Chondrocyte (in vitro differentiated cells): ENCODE measurements at regions not wholly inside any gene's neighbourhood (a gene's known extent, or its start where the extent isn't known, plus 50 kb on each side); places are given as distances from the start of the nearest gene placed in this dataset.

Experiments used
- DNase-seq: peaks from one replicate; pipeline ENCODE4 v3.0.0; 2021; ENCODE audit warnings: mixed read lengths, low spot score
- H3K27ac Mint-ChIP-seq: one replicate; pipeline ENCODE4 v1.8.0; 2021; ENCODE audit warnings: mild to moderate bottlenecking, moderate library complexity, mixed read lengths; ENCODE audit not compliant: unreplicated experiment
- H3K27me3 Mint-ChIP-seq: 2 replicates; pipeline ENCODE4 v1.8.0; 2021; ENCODE audit warnings: low read depth, mixed read lengths
- H3K36me3 Mint-ChIP-seq: 2 replicates; pipeline ENCODE4 v1.8.0; 2021; ENCODE audit warnings: low read depth, mixed read lengths
- H3K4me1 Mint-ChIP-seq: 2 replicates; pipeline ENCODE4 v1.8.0; 2021; ENCODE audit warnings: low read depth, mild to moderate bottlenecking, mixed read lengths
- H3K4me3 Mint-ChIP-seq: one replicate; pipeline ENCODE4 v1.8.0; 2021; ENCODE audit warnings: mild to moderate bottlenecking, moderate library complexity, mixed read lengths; ENCODE audit not compliant: unreplicated experiment
- H3K9me3 Mint-ChIP-seq: 2 replicates; pipeline ENCODE4 v1.8.0; 2021; ENCODE audit warnings: low read depth, mixed read lengths
- CTCF ChIP-seq: fragments of 200-600 bp; sonication (generic); IDR thresholded peaks from 2 replicates; pipeline ENCODE4 v1.5.0; 2021; ENCODE audit warnings: antibody characterized with exemption, mild to moderate bottlenecking, moderate library complexity

GRCh38 chr17:68143425-68143824 lies 104.4 kb upstream of the AMZ2 start:
- Mint-ChIP-seq H3K36me3 (no peaks in the 10 kb centered on the region), H3K27ac (no peak overlapping the region), H3K4me1 (no peaks in the 10 kb centered on the region), H3K27me3 (no peaks in the 10 kb centered on the region), H3K4me3 (no peak overlapping the region), H3K9me3 (no peaks in the 10 kb centered on the region)
- no peak for TF ChIP-seq CTCF
- no peak for DNase-seq

GRCh38 chr17:68145088-68145487 lies 102.8 kb upstream of the AMZ2 start:
- no peaks in the 10 kb centered on the region for H3K4me1 Mint-ChIP-seq
- no peak overlapping the region for H3K4me3 Mint-ChIP-seq
- no peaks in the 10 kb centered on the region for H3K27me3 Mint-ChIP-seq
- no peaks in the 10 kb centered on the region for H3K9me3 Mint-ChIP-seq
- H3K27ac Mint-ChIP-seq, result no peak overlapping the region
- no peak for TF ChIP-seq CTCF
- no peak for DNase-seq
- H3K36me3 Mint-ChIP-seq, result peaks cover 3% of the 10 kb centered on the region

- no peak for TF ChIP-seq CTCF
- Mint-ChIP-seq H3K4me1 (no peaks in the 10 kb centered on the region), H3K27me3 (no peaks in the 10 kb centered on the region), H3K27ac (no peak overlapping the region), H3K4me3 (no peak overlapping the region), H3K9me3 (no peaks in the 10 kb centered on the region), H3K36me3 (peaks cover 3% of the 10 kb centered on the region)
- no peak for DNase-seq
These were observed 98.9 kb upstream of the AMZ2 start for GRCh38 chr17:68148936-68149335.

GRCh38 chr17:68152161-68152571 lies 95.7 kb upstream of the AMZ2 start:
- Mint-ChIP-seq H3K4me3 (no peak overlapping the region), H3K27ac (no peak overlapping the region)
- no peak for TF ChIP-seq CTCF

GRCh38 chr17:68155692-68156091 lies 92.2 kb upstream of the AMZ2 start:
- TF ChIP-seq CTCF, result no peak
- no peaks in the 10 kb centered on the region for H3K27me3 Mint-ChIP-seq
- no peak overlapping the region for H3K4me3 Mint-ChIP-seq
- no peaks in the 10 kb centered on the region for H3K36me3 Mint-ChIP-seq
- no peaks in the 10 kb centered on the region for H3K4me1 Mint-ChIP-seq
- DNase-seq, result no peak
- H3K27ac Mint-ChIP-seq, result no peak overlapping the region
- H3K9me3 Mint-ChIP-seq, result no peaks in the 10 kb centered on the region

More at GRCh38 chr17:68152161-68152571, 95.7 kb upstream of the AMZ2 start:
- Mint-ChIP-seq H3K27me3 (no peaks in the 10 kb centered on the region), H3K36me3 (peaks cover 3% of the 10 kb centered on the region), H3K4me1 (no peaks in the 10 kb centered on the region), H3K9me3 (no peaks in the 10 kb centered on the region)
- DNase-seq, result no peak
